OCI-LY7 (cell line): ENCODE measurements at regions not wholly inside any gene's neighbourhood (a gene's known extent, or its start where the extent isn't known, plus 50 kb on each side); places are given as distances from the start of the nearest gene placed in this dataset.

Source experiments
- BruUV-seq: library from RNA; stranded (reverse); fragments of 400-500 nt; replicated peaks from 2 replicates; lab custom pipeline; 2021; lab: Mats Ljungman, UMichigan
- CTCF ChIA-PET: fragments of 300-600 bp; sonication (Branson Sonifier 250); formaldehyde crosslinking; loops from one replicate; lab custom pipeline; 2022; ENCODE audit warnings: antibody characterized with exemption; ENCODE audit not compliant: unreplicated experiment; lab: Charles Lee
- POLR2A ChIA-PET: fragments of 300-600 bp; sonication (Branson Sonifier 250); formaldehyde crosslinking; loops from one replicate; lab custom pipeline; 2022; ENCODE audit warnings: antibody characterized with exemption; lab: Charles Lee
- DNase-seq: peaks from one replicate; pipeline ENCODE4 v3.0.0-alpha.2; 2015; ENCODE audit warnings: low spot score
- H2AFZ ChIP-seq: fragments of 200-600 bp; sonication (generic), shearing (Covaris generic); 2 replicates; pipeline ENCODE4 v1.6.1; 2014; ENCODE audit warnings: mild to moderate bottlenecking, antibody characterized with exemption, low read length, moderate library complexity
- H3K27ac ChIP-seq: fragments of 200-600 bp; sonication (generic); 2 replicates; pipeline ENCODE4 v1.5.1; 2014; ENCODE audit warnings: mixed run types, low read depth, mild to moderate bottlenecking, moderate library complexity, low read length, inconsistent platforms; ENCODE audit not compliant: poor library complexity, severe bottlenecking
- H3K36me3 ChIP-seq: fragments of 200-600 bp; sonication (generic); 2 replicates; pipeline ENCODE4 v1.6.1; 2014; ENCODE audit warnings: mild to moderate bottlenecking, antibody characterized with exemption, low read length, moderate library complexity, mixed read lengths; ENCODE audit not compliant: insufficient read depth
- H3K4me1 ChIP-seq: fragments of 200-600 bp; sonication (generic); 2 replicates; pipeline ENCODE4 v1.5.1; 2014; ENCODE audit warnings: mild to moderate bottlenecking, low read length; ENCODE audit not compliant: insufficient read depth, poor library complexity, severe bottlenecking
- H3K4me2 ChIP-seq: fragments of 200-600 bp; sonication (generic); 2 replicates; pipeline ENCODE4 v1.6.1; 2014; ENCODE audit warnings: mild to moderate bottlenecking, low read length
- H3K4me3 ChIP-seq: fragments of 200-600 bp; sonication (generic); 2 replicates; pipeline ENCODE4 v1.5.1; 2014; ENCODE audit warnings: mild to moderate bottlenecking, low read depth, low read length; ENCODE audit not compliant: poor library complexity, severe bottlenecking
- H3K79me2 ChIP-seq: fragments of 200-600 bp; sonication (generic); 2 replicates; pipeline ENCODE4 v1.6.1; 2016; ENCODE audit warnings: low read depth, mild to moderate bottlenecking, low read length, moderate library complexity, mixed read lengths; ENCODE audit not compliant: insufficient read depth
- H3K9me2 ChIP-seq: fragments of 200-600 bp; sonication (generic); 2 replicates; pipeline ENCODE4 v1.6.1; 2016; ENCODE audit warnings: mild to moderate bottlenecking, low read length, mixed read lengths; ENCODE audit not compliant: insufficient read depth
- H3K9me3 ChIP-seq: fragments of 200-600 bp; sonication (generic); 2 replicates; pipeline ENCODE4 v1.6.1; 2014; ENCODE audit warnings: mild to moderate bottlenecking, mixed run types, low read length, mixed read lengths
- H4K20me1 ChIP-seq: fragments of 200-600 bp; sonication (generic); 2 replicates; pipeline ENCODE4 v1.6.1; 2014; ENCODE audit warnings: mild to moderate bottlenecking, antibody characterized with exemption, low read length, moderate library complexity, mixed read lengths; ENCODE audit not compliant: insufficient read depth
- CTCF ChIP-seq: fragments of 200-600 bp; sonication (generic); conservative IDR thresholded peaks from 2 replicates; pipeline ENCODE4 v1.5.1; 2014; ENCODE audit warnings: mild to moderate bottlenecking, antibody characterized with exemption, low read length, moderate library complexity, mixed read lengths
- EZH2phosphoT487 ChIP-seq: fragments of 200-600 bp; sonication (generic); IDR thresholded peaks from 2 replicates; pipeline ENCODE4 v1.6.1; 2018; ENCODE audit warnings: low read depth, borderline replicate concordance, mild to moderate bottlenecking, mixed run types, antibody characterized with exemption, low read length, moderate library complexity, mixed read lengths
- intact Hi-C: fragments of 100-400 bp; cut with micrococcal nuclease; formaldehyde crosslinking; loops from one replicate; pipeline ENCODE4 v1.10.0; 2022; ENCODE audit not compliant: unreplicated experiment

- CTCF ChIA-PET = no interaction called here
- H3K4me3 ChIP-seq = no peak overlapping the region
- no peaks in the 10 kb centered on the region for H3K9me2 ChIP-seq
- H2AFZ ChIP-seq = no peak overlapping the region
- no peaks in the 10 kb centered on the region for H4K20me1 ChIP-seq
- no peaks in the 10 kb centered on the region for H3K9me3 ChIP-seq
- no peaks in the 10 kb centered on the region for H3K36me3 ChIP-seq
- no peak for TF ChIP-seq EZH2phosphoT487
- no peak for TF ChIP-seq CTCF
- intact Hi-C loops = no loop called here
- H3K4me1 ChIP-seq = no peaks in the 10 kb centered on the region
- no peak overlapping the region for H3K27ac ChIP-seq
- DNase-seq = no peak
- POLR2A ChIA-PET = interaction anchor here (1.1 kb wide), 1 partner anchor 18 kb away, joined by 4 read pairs; no protein-coding TSS in a partner anchor
- H3K4me2 ChIP-seq = no peak overlapping the region
- H3K79me2 ChIP-seq = no peaks in the 10 kb centered on the region
- BruUV-seq = no TSS peak
These were observed 114.5 kb downstream of the MBL2 start for GRCh38 chr10:52658112-52658511.

DNA sequence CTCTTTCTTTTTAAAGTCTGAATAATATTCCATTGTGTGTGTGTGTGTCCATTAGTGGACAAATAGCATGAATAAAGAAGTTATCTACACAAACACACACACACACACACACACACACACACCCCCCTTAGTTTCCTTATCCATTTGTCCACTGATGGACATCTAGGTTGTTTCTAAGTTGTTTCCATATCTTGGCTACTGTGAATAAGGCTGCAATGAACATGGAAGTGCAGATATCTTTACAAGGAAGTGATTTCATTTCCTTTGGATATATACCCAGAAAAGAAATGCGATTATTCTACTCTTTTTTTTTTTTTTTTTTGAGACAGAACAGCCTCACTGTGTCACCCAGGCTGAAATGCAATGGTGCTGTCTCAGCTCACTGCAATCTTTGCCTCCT lies 113.5 kb downstream of the MBL2 start:
- Histone ChIP-seq H3K9me2 (no peaks in the 10 kb centered on the region), H3K36me3 (no peaks in the 10 kb centered on the region), H3K4me1 (no peaks in the 10 kb centered on the region), H3K4me2 (no peak overlapping the region), H2AFZ (no peak overlapping the region), H3K27ac (no peak overlapping the region), H4K20me1 (no peaks in the 10 kb centered on the region), H3K79me2 (no peaks in the 10 kb centered on the region), H3K4me3 (no peak overlapping the region), H3K9me3 (no peaks in the 10 kb centered on the region)
- ChIA-PET CTCF (no interaction called here), POLR2A (no interaction called here)
- DNase-seq = no peak
- no TSS peak for BruUV-seq
- intact Hi-C loops = no loop called here
- TF ChIP-seq EZH2phosphoT487 = no peak
- TF ChIP-seq CTCF = no peak

GRCh38 chr10:52662256-52662655 lies 110.3 kb downstream of the MBL2 start:
- no peaks in the 10 kb centered on the region for H3K79me2 ChIP-seq
- H3K4me2 ChIP-seq = no peak overlapping the region
- DNase-seq = no peak
- no peaks in the 10 kb centered on the region for H3K36me3 ChIP-seq
- H3K9me3 ChIP-seq = no peaks in the 10 kb centered on the region
- CTCF ChIA-PET = no interaction called here
- BruUV-seq = no TSS peak
- no peak overlapping the region for H3K4me3 ChIP-seq
- no peaks in the 10 kb centered on the region for H3K9me2 ChIP-seq
- no peak overlapping the region for H3K27ac ChIP-seq
- TF ChIP-seq EZH2phosphoT487 = no peak
- intact Hi-C loops = no loop called here
- H4K20me1 ChIP-seq = no peaks in the 10 kb centered on the region
- H2AFZ ChIP-seq = no peak overlapping the region
- POLR2A ChIA-PET = no interaction called here
- no peaks in the 10 kb centered on the region for H3K4me1 ChIP-seq
